ENCODE measurements at regions not wholly inside any gene's neighbourhood (a gene's known extent, or its start where the extent isn't known, plus 50 kb on each side); places are given as distances from the start of the nearest gene placed in this dataset.

GRCh38 chr2:10995366-10995970 lies 83.7 kb downstream of the KCNF1 start:
- no peak for TF ChIP-seq EZH2phosphoT487 (IDR thresholded peaks at IDR 0.05)
- TF ChIP-seq, protein P1, sequence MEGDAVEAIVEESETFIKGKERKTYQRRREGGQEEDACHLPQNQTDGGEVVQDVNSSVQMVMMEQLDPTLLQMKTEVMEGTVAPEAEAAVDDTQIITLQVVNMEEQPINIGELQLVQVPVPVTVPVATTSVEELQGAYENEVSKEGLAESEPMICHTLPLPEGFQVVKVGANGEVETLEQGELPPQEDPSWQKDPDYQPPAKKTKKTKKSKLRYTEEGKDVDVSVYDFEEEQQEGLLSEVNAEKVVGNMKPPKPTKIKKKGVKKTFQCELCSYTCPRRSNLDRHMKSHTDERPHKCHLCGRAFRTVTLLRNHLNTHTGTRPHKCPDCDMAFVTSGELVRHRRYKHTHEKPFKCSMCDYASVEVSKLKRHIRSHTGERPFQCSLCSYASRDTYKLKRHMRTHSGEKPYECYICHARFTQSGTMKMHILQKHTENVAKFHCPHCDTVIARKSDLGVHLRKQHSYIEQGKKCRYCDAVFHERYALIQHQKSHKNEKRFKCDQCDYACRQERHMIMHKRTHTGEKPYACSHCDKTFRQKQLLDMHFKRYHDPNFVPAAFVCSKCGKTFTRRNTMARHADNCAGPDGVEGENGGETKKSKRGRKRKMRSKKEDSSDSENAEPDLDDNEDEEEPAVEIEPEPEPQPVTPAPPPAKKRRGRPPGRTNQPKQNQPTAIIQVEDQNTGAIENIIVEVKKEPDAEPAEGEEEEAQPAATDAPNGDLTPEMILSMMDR (IDR thresholded peaks at IDR 0.05): no peak
- TF ChIP-seq EZH2 (IDR thresholded peaks at IDR 0.05): no peak
- H3K4me2 ChIP-seq: no peak overlapping the region

DNA sequence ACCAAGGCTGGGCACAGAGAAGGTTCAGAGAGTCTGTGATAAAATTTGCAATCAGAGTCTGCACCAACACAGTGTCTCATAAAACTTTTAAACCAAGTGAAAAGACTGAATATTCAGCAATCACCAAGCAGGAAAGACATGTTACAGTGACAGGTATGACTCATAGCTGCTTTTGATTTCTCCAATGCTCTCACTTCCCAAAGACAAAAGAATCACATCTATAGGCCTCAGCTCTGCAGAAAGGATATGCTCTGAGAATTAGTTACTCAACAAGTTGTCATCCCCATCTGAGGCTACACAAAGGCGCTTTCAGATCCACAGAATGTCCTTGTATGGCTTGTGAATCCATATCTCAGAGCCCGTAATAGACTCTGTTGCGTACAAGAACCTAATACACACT lies 92.5 kb downstream of the KCNF1 start:
- Histone ChIP-seq H3K4me3 (no peak overlapping the region), H3K9ac (no peak overlapping the region), H3K9me3 (ENCODE audit: low read depth) (no peaks in the 10 kb centered on the region), H2AFZ (replicated peaks) (no peak overlapping the region), H4K20me1 (ENCODE audit: low read depth) (no peaks in the 10 kb centered on the region), H3K4me2 (no peak overlapping the region), H3K36me3 (no peaks in the 10 kb centered on the region), H3K27me3 (no peaks in the 10 kb centered on the region), H3F3A (ENCODE audit: low read depth) (no peaks in the 10 kb centered on the region), H3K4me1 (no peaks in the 10 kb centered on the region), H3K27ac (no peak overlapping the region), H3K79me2 (ENCODE audit: low read depth) (no peaks in the 10 kb centered on the region)
- H3K27me3 Mint-ChIP-seq (ENCODE audit: insufficient read depth, low read depth): peaks cover 20% of the 10 kb centered on the region
- H3K4me3 Mint-ChIP-seq: no peak overlapping the region
- H3K36me3 Mint-ChIP-seq: no peaks in the 10 kb centered on the region
- H3K9me3 Mint-ChIP-seq: peaks cover 2% of the 10 kb centered on the region
- TF ChIP-seq EZH2 (IDR thresholded peaks at IDR 0.05): no peak
- TF ChIP-seq, protein P1 (IDR thresholded peaks at IDR 0.05): no peak
- no peak for TF ChIP-seq EZH2phosphoT487 (IDR thresholded peaks at IDR 0.05)
- DNase-seq (ENCODE audit: low spot score): no peak
- H3K27ac Mint-ChIP-seq: peak overlapping the region; percentile 39
- peaks cover 37% of the 10 kb centered on the region for H3K4me1 Mint-ChIP-seq

More at GRCh38 chr2:10995366-10995970, 83.7 kb downstream of the KCNF1 start:
- Mint-ChIP-seq H3K4me3 (no peak overlapping the region), H3K27me3 (ENCODE audit: insufficient read depth, low read depth) (peaks cover 4% of the 10 kb centered on the region), H3K36me3 (no peaks in the 10 kb centered on the region), H3K4me1 (peaks cover 8% of the 10 kb centered on the region), H3K27ac (no peak overlapping the region), H3K9me3 (no peaks in the 10 kb centered on the region)
- H3K36me3 ChIP-seq: no peaks in the 10 kb centered on the region
- no peak for DNase-seq (ENCODE audit: low spot score)
- H3K27ac ChIP-seq: no peak overlapping the region
- H3K9ac ChIP-seq: no peak overlapping the region
- no peaks in the 10 kb centered on the region for H3K27me3 ChIP-seq
- no peaks in the 10 kb centered on the region for H3F3A ChIP-seq (ENCODE audit: low read depth)
- H3K79me2 ChIP-seq (ENCODE audit: low read depth): no peaks in the 10 kb centered on the region
- H3K4me1 ChIP-seq: no peaks in the 10 kb centered on the region
- H3K4me3 ChIP-seq: no peak overlapping the region
- no peaks in the 10 kb centered on the region for H4K20me1 ChIP-seq (ENCODE audit: low read depth)
- H2AFZ ChIP-seq (replicated peaks): no peak overlapping the region
- no peaks in the 10 kb centered on the region for H3K9me3 ChIP-seq (ENCODE audit: low read depth)

DNA sequence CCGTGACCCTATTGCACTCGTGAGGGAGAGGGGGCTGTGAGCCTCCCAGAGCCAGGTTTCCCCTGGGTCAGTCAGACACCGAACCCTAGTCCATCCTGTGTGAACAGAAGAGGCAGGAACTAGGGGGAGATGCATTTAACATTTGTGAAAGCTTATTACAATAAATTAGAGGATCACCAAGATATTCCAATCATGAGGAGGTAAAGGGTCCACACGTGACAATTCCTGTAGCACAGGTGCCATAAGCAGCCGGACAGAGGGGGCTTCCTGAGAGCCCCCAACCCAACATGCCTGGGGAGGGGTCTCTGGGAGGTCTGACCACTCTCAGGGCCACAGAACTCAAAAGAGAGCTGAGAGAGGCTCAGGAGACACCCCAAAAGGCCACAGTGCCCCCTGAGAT lies 93.3 kb downstream of the KCNF1 start:
- Histone ChIP-seq H3F3A (ENCODE audit: low read depth) (no peaks in the 10 kb centered on the region), H3K4me2 (no peak overlapping the region), H3K27me3 (no peaks in the 10 kb centered on the region), H3K36me3 (no peaks in the 10 kb centered on the region), H2AFZ (replicated peaks) (no peak overlapping the region), H3K4me1 (no peaks in the 10 kb centered on the region), H3K9ac (no peak overlapping the region), H4K20me1 (ENCODE audit: low read depth) (no peaks in the 10 kb centered on the region), H3K9me3 (ENCODE audit: low read depth) (no peaks in the 10 kb centered on the region), H3K27ac (no peak overlapping the region), H3K79me2 (ENCODE audit: low read depth) (no peaks in the 10 kb centered on the region), H3K4me3 (no peak overlapping the region)
- peaks cover 2% of the 10 kb centered on the region for H3K9me3 Mint-ChIP-seq
- peaks cover 39% of the 10 kb centered on the region for H3K4me1 Mint-ChIP-seq
- DNase-seq (ENCODE audit: low spot score): no peak
- H3K27ac Mint-ChIP-seq: peak overlapping the region; percentile 25
- no peak overlapping the region for H3K4me3 Mint-ChIP-seq
- H3K27me3 Mint-ChIP-seq (ENCODE audit: insufficient read depth, low read depth): peaks cover 20% of the 10 kb centered on the region
- TF ChIP-seq, protein P1 (IDR thresholded peaks at IDR 0.05): no peak
- no peak for TF ChIP-seq EZH2 (IDR thresholded peaks at IDR 0.05)
- no peak for TF ChIP-seq EZH2phosphoT487 (IDR thresholded peaks at IDR 0.05)
- H3K36me3 Mint-ChIP-seq: no peaks in the 10 kb centered on the region

Measured in neural progenitor cell (in vitro differentiated cells).